ENCODE measurements at regions not wholly inside any gene's neighbourhood (a gene's known extent, or its start where the extent isn't known, plus 50 kb on each side); places are given as distances from the start of the nearest gene placed in this dataset.

DNA sequence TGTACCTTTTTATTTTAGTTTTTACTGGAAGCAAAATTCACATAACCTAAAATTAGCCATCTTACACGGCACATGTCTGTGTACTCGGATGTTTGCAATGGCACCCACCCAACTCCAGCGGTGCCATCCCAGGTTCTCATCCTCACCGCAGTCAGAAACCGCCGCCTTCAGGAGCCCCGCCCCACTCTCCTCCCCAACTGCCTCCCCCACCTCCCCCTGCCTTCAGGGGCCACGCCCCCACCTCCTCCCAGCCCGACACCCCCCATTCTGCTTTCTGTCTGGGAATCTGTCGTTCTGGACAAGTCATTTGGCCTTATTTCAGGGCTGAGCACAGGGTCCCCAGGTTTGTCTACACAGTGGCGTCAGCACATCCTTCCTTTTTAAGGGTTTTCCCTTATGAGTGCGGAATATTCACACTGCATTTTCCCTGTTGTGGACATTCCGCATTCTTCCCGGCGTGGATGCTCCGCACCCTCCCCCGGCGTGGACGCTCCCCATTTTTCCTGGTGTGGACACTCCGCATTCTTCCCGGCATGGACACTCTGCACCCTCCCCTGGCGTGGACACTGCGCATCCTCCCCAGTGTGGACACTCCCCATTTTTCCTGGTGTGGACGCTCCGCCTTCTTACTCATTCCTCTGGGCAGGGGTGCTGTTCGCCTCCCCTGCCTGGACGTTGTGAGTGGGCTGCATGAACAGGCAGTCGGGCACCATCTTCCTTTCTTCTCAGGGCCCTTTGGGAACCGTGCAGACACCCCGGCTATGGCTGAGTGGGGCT is 135.4 kb upstream of the NKX1-1 start:
- no peaks in the 10 kb centered on the region for H4K20me1 ChIP-seq (replicated peaks; ENCODE audit: control insufficient read depth, extremely low read depth, insufficient read depth, low read length)
- ChIA-PET POLR2A (no interaction called here), CTCF (no interaction called here)
- FAIRE-seq = no peak
- H3K9me3 ChIP-seq (replicated peaks; ENCODE audit: control insufficient read depth, insufficient read depth, low read length) = no peaks in the 10 kb centered on the region
- TF ChIP-seq POLR2AphosphoS5 (IDR thresholded peaks at IDR 0.05; ENCODE audit: insufficient read depth, low read depth, low read length) = no peak
- no peak for TF ChIP-seq FOS (IDR thresholded peaks at IDR 0.05; ENCODE audit: borderline replicate concordance, insufficient read depth, low read length)
- TF ChIP-seq POLR2A (IDR thresholded peaks at IDR 0.05; ENCODE audit: low read depth, low read length) = no peak
- TF ChIP-seq CTCF (IDR thresholded peaks at IDR 0.05; ENCODE audit: extremely low read depth in 1 of 2, insufficient read depth in 1 of 2, low read depth in 1 of 2, low read length in 2 of 2) = no peak
- TF ChIP-seq MYC (IDR thresholded peaks at IDR 0.05; ENCODE audit: low read depth, low read length) = no peak
- TF ChIP-seq JUN (IDR thresholded peaks at IDR 0.05; ENCODE audit: borderline replicate concordance, insufficient read depth, insufficient read length, low read depth) = no peak
- no peak for TF ChIP-seq GATA2 (IDR thresholded peaks at IDR 0.05; ENCODE audit: insufficient read depth, insufficient read length, low read depth, low read length)
- TF ChIP-seq EZH2 (IDR thresholded peaks at IDR 0.05; ENCODE audit: borderline replicate concordance, low read depth, low read length, severe bottlenecking) = no peak
- no peak for TF ChIP-seq MAX (IDR thresholded peaks at IDR 0.05; ENCODE audit: insufficient read depth, insufficient read length)
- dilution Hi-C loops (cut with MboI; ENCODE audit: extremely low pct_ligation_motif_present, low sequenced_read_pairs) (no loop called here), intact Hi-C loops (cut with micrococcal nuclease) (no loop called here)
- no peak overlapping the region for H2AFZ ChIP-seq (ENCODE audit: low read depth, low read length)
- H3K36me3 ChIP-seq (ENCODE audit: control insufficient read depth in 2 of 2, extremely low read depth in 1 of 2, insufficient read depth in 2 of 2, low read length in 2 of 2) = no peaks in the 10 kb centered on the region
- H3K4me2 ChIP-seq (ENCODE audit: insufficient read depth, low read length) = no peak overlapping the region
- H3K27ac ChIP-seq (ENCODE audit: insufficient read depth, low read depth, low read length) = no peak overlapping the region
- H3K9me1 ChIP-seq (replicated peaks; ENCODE audit: control insufficient read depth, extremely low read depth, insufficient read depth, low read length) = no peaks in the 10 kb centered on the region
- H3K4me3 ChIP-seq (replicated peaks in 1 of 3; ENCODE audit: insufficient read depth in 1 of 3, low read depth in 1 of 3, low read length in 3 of 3) = no peak overlapping the region
- no peaks in the 10 kb centered on the region for H3K79me2 ChIP-seq (ENCODE audit: control insufficient read depth, insufficient read depth, low read length)
- H3K4me1 ChIP-seq (ENCODE audit: control insufficient read depth, extremely low read depth, insufficient read depth, low read length) = no peaks in the 10 kb centered on the region
- no peaks in the 10 kb centered on the region for H3K27me3 ChIP-seq (ENCODE audit: control insufficient read depth in 2 of 2, insufficient read depth in 2 of 2, low read length in 2 of 2)
- BruUV-seq (replicated peaks) = no TSS peak
- DNase-seq (ENCODE audit: low read depth, low spot score) = no peak
- H3K9ac ChIP-seq (replicated peaks; ENCODE audit: extremely low read depth, insufficient read depth, low read length) = no peak overlapping the region

Data from endothelial cell of umbilical vein (primary cell).